ENCODE measurements at regions not wholly inside any gene's neighbourhood (a gene's known extent, or its start where the extent isn't known, plus 50 kb on each side); places are given as distances from the start of the nearest gene placed in this dataset.
A peak's percentile ranks its signal among the peaks of the same experiment; 100 is the strongest.

DNA sequence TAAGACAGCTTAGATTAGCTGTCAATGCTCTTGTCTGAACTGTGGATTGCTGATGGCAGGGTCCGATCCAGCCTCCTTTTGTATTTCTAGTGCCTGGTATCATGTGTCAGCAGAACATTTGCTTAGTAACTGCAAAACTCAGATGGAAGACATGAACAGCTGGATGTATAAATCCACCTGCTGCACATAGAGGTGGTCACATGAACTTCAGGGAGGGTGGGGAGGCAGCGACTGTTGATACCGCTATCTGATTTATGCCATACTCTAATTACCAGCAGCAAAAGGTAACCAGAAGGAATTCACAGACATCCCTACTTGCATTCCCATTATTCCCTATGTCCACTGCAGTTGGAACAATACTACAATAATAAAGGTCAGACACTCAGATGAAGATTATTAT lies 1036.5 kb downstream of the NLGN4Y start:
- H3K4me3 ChIP-seq (ENCODE audit: low read depth, low read length) = no peak overlapping the region
- DNase-seq (ENCODE audit: low read depth) = no peak
- TF ChIP-seq, protein P1, sequence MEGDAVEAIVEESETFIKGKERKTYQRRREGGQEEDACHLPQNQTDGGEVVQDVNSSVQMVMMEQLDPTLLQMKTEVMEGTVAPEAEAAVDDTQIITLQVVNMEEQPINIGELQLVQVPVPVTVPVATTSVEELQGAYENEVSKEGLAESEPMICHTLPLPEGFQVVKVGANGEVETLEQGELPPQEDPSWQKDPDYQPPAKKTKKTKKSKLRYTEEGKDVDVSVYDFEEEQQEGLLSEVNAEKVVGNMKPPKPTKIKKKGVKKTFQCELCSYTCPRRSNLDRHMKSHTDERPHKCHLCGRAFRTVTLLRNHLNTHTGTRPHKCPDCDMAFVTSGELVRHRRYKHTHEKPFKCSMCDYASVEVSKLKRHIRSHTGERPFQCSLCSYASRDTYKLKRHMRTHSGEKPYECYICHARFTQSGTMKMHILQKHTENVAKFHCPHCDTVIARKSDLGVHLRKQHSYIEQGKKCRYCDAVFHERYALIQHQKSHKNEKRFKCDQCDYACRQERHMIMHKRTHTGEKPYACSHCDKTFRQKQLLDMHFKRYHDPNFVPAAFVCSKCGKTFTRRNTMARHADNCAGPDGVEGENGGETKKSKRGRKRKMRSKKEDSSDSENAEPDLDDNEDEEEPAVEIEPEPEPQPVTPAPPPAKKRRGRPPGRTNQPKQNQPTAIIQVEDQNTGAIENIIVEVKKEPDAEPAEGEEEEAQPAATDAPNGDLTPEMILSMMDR (conservative IDR thresholded peaks at IDR 0.05; ENCODE audit: low read depth, low read length) = no peak

DNA sequence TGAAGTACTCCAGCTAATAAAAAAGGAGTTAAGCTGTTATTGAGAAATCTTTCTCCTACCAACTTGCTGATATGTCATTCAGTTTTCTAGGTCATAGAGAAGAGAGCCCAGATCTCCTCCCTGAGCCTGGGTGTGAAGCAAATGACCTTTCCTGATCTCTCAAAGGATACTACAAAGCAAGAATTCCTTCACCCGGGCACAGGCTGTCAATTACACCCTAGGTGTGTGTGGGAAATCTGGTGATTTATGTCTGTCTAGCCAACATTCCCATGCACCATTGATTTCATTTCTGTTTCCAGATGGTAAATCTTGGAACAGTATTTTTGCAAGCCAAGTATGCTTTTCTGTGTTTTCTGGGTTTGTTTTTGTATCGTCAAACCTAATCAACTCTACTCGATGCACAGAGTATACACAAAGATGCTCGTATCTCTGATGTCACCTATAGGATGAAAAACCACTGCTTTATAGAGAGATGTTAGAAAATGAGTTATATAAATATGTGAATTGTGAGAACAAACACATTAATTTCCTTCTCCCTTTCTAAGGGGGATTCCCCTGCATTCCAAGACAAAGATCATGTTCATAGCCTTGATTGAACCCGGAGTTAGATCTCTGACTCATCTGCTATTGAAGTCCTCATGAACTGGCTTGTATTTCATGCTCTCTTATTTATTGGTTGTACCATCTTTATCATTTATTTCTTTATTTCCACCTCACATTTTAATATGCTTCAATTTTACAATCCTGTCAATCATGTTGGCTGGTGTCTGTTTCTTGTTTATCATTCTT lies 1037.4 kb downstream of the NLGN4Y start:
- TF ChIP-seq, protein P1 (conservative IDR thresholded peaks at IDR 0.05; ENCODE audit: low read depth, low read length) = no peak
- peak; percentile 35 for DNase-seq (ENCODE audit: low read depth)
- H3K4me3 ChIP-seq (ENCODE audit: low read depth, low read length) = no peak overlapping the region

DNA sequence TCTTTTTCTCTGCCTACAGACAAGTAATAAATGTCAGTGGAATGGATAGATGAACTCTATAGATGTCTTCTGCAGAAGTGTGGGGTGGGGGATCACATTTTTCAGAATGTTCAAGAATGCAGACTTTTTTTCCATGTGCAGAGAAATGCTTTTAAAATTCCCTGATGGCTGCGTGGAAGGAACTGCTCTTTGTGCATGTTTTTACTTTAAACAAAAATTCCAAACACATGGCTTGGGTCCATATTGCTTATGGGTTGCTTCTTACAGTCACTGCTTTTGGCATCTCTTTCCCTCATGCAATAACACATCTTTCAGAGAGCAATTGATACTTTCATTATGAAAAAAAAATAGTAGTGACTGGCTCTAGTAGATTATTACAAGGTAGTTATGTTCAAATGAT lies 1053.6 kb downstream of the NLGN4Y start:
- DNase-seq (ENCODE audit: low read depth) = no peak
- TF ChIP-seq, protein P1 (conservative IDR thresholded peaks at IDR 0.05; ENCODE audit: low read depth, low read length) = no peak
- no peak overlapping the region for H3K4me3 ChIP-seq (ENCODE audit: low read depth, low read length)

DNA sequence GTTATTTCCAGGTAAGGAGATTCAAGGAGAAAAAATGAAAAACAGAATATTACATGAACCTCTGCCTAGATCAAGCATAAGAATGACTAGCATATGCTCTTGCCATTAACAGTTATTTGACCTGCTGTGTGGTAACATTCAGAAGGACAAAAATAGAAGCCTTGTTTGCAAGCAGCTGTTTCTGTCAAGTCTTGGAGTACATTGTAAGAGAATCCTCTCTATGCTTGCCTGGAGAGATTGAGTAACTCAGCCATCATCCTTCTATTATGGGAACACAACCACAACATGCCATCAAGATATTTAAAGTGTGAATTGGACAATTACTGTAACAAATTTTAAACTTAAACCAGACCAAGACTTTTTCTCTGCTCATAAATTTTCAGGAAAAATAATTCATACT lies 1054.4 kb downstream of the NLGN4Y start:
- no peak for DNase-seq (ENCODE audit: low read depth)
- H3K4me3 ChIP-seq (ENCODE audit: low read depth, low read length) = no peak overlapping the region
- TF ChIP-seq, protein P1 (conservative IDR thresholded peaks at IDR 0.05; ENCODE audit: low read depth, low read length) = no peak

DNA sequence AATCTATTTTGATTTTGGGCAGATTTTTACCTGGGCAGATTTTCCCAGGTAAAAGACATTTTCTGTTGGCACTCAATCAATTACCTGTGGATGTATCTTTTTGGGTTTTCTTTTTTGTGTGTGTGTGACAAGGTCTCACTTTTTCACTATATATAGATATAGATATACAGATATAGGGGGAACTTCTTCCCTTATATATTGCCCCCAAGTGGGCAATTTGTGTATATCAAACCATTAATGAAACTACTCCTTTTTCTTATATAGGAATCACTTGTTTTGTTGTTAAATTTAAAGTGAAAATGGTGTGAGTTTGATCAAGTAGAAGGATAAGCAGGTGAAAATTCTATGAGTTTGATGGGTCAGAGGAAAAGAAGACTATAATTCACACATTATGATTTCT lies 1054.9 kb downstream of the NLGN4Y start:
- DNase-seq (ENCODE audit: low read depth) = no peak
- TF ChIP-seq, protein P1 (conservative IDR thresholded peaks at IDR 0.05; ENCODE audit: low read depth, low read length) = peak; percentile 7
- H3K4me3 ChIP-seq (ENCODE audit: low read depth, low read length) = no peak overlapping the region

DNA sequence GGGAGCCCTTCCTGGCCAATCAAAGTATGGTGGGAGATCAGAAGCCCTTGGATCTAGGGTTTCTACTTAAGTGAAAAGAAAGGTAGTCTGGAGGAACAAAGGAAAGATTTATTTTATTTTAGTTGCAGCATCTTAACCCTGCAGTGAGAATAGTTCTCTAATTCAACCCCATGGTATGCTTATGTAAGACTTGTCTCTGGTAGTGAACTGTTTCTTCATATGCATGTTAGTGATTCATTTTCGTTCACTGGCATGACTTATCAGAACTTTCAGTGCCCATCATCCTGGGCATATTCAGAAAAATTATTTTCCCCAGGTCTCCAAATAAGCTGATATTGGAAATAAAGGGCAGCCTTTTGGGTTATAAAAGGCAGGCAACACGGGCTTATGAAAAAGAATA lies 1058.8 kb downstream of the NLGN4Y start:
- TF ChIP-seq, protein P1 (conservative IDR thresholded peaks at IDR 0.05; ENCODE audit: low read depth, low read length) = no peak

DNA sequence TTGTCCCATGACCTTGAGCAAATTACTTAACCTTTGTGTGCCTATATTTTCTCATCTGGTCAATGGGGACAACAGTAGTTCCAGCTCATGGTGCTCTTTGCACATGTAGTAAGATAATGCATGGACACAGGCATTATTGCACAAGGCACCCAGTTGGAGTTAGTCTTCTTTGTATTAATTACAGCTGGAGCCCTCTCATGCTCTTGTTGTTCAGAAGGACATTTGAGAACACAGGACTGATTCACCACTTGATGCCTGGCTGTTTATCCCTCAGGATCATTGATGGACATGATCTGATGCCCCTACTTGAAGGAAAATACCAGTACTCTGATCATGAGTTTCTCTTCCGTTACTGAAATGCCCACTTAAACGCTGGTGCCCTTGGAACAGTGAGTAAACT lies 1068.6 kb downstream of the NLGN4Y start:
- H3K4me3 ChIP-seq (ENCODE audit: low read depth, low read length) = no peak overlapping the region
- TF ChIP-seq, protein P1 (conservative IDR thresholded peaks at IDR 0.05; ENCODE audit: low read depth, low read length) = no peak
- DNase-seq (ENCODE audit: low read depth) = no peak

More for the DNA sequence above, 1058.8 kb downstream of the NLGN4Y start:
- no peak for DNase-seq (ENCODE audit: low read depth)
- no peak overlapping the region for H3K4me3 ChIP-seq (ENCODE audit: low read depth, low read length)
